HEK293 (cell line): ENCODE measurements at regions not wholly inside any gene's neighbourhood (a gene's known extent, or its start where the extent isn't known, plus 50 kb on each side); places are given as distances from the start of the nearest gene placed in this dataset.

ENCODE experiments used
- CTCF ChIA-PET: fragments of 350-600 bp; formaldehyde crosslinking; extraction: SDS; loops from one replicate; lab custom pipeline; 2021; ENCODE audit warnings: antibody characterized with exemption; lab: Yijun Ruan, JAX
- POLR2A ChIA-PET: fragments of 300-600 bp; formaldehyde crosslinking; extraction: SDS; loops from one replicate; lab custom pipeline; 2020; ENCODE audit warnings: antibody characterized with exemption, inconsistent platforms; lab: Yijun Ruan, JAX
- H3K27ac ChIP-seq: fragments of 200-500 bp; sonication (Bioruptor generic); 2 replicates; pipeline ENCODE4 v1.5.1; 2014; ENCODE audit warnings: low read depth, low read length, control low read depth, inconsistent platforms; ENCODE audit errors: extremely low read depth
- H3K36me3 ChIP-seq, 2 experiments: fragments of 200-500 bp in 1 of 2; sonication (Bioruptor generic) in 1 of 2; 1 replicate in 1 of 2; 2 replicates in 1 of 2; pipeline ENCODE4 v1.5.1; 2014 to 2017; ENCODE audit warnings: inconsistent platforms in 2 of 2, low read length in 2 of 2; ENCODE audit not compliant: control insufficient read depth in 2 of 2, insufficient read depth in 1 of 2
- H3K4me1 ChIP-seq: fragments of 200-500 bp; sonication (Bioruptor generic); 2 replicates; pipeline ENCODE4 v1.5.1; 2014; ENCODE audit warnings: mild to moderate bottlenecking, low read length, inconsistent platforms; ENCODE audit not compliant: control insufficient read depth, insufficient read depth
- H3K4me3 ChIP-seq: 2 replicates; pipeline ENCODE4 v1.5.1; 2011; ENCODE audit warnings: low read depth, mild to moderate bottlenecking, control low read depth, low read length, moderate library complexity
- H3K9me3 ChIP-seq: fragments of 200-500 bp; sonication (Bioruptor generic); 2 replicates; pipeline ENCODE4 v1.5.1; 2014; ENCODE audit warnings: low read depth, low read length, inconsistent platforms; ENCODE audit not compliant: control insufficient read depth, insufficient read depth
- BCL11B ChIP-seq: fragments of 450-650 bp; formaldehyde crosslinking; IDR thresholded peaks from 2 replicates; pipeline ENCODE4 v1.5.1; 2016; ENCODE audit warnings: low read depth, missing biosample characterization, missing genetic modification characterization
- HOXD13 ChIP-seq: sonication (generic); formaldehyde crosslinking; IDR thresholded peaks from 2 replicates; pipeline ENCODE4 v1.8.0; 2022; ENCODE audit warnings: missing genetic modification reagents, borderline replicate concordance
- KLF8 ChIP-seq: fragments of 450-650 bp; formaldehyde crosslinking; IDR thresholded peaks from 2 replicates; pipeline ENCODE4 v1.5.1; 2016; ENCODE audit warnings: missing biosample characterization, missing genetic modification characterization
- KLF9 ChIP-seq: fragments of 450-650 bp; formaldehyde crosslinking; IDR thresholded peaks from 2 replicates; pipeline ENCODE4 v1.5.1; 2016; ENCODE audit warnings: missing biosample characterization, missing genetic modification characterization, low read depth
- MYNN ChIP-seq: fragments of 450-650 bp; formaldehyde crosslinking; IDR thresholded peaks from 2 replicates; pipeline ENCODE4 v1.5.1; 2016; ENCODE audit warnings: missing biosample characterization, missing genetic modification characterization, borderline replicate concordance
- ZBTB1 ChIP-seq: fragments of 450-650 bp; formaldehyde crosslinking; IDR thresholded peaks from 2 replicates; pipeline ENCODE4 v1.5.1; 2016; ENCODE audit warnings: missing biosample characterization, missing genetic modification characterization
- ZNF214 ChIP-seq: fragments of 450-650 bp; formaldehyde crosslinking; IDR thresholded peaks from 2 replicates; pipeline ENCODE4 v1.5.1; 2017; ENCODE audit warnings: missing biosample characterization, mild to moderate bottlenecking, missing genetic modification characterization, borderline replicate concordance
- ZNF248 ChIP-seq: fragments of 450-650 bp; formaldehyde crosslinking; IDR thresholded peaks from 2 replicates; pipeline ENCODE4 v1.5.1; 2017; ENCODE audit warnings: missing biosample characterization, missing genetic modification characterization
- ZNF274 ChIP-seq, 2 experiments: fragments of 200-500 bp in 1 of 2; fragments of 450-650 bp in 1 of 2; sonication (Bioruptor generic) in 1 of 2; formaldehyde crosslinking in 1 of 2; IDR thresholded peaks; 2 replicates each; pipeline versions ENCODE4 v1.5.1 to v1.6.1; 2014 to 2016; ENCODE audit warnings: borderline replicate concordance in 1 of 2, inconsistent platforms in 1 of 2, low read length in 1 of 2, missing biosample characterization in 1 of 2, missing genetic modification characterization in 1 of 2
- ZNF324 ChIP-seq: fragments of 450-650 bp; formaldehyde crosslinking; IDR thresholded peaks from 2 replicates; pipeline ENCODE4 v1.5.1; 2016; ENCODE audit warnings: missing biosample characterization, missing genetic modification characterization
- ZNF426 ChIP-seq: fragments of 450-650 bp; formaldehyde crosslinking; IDR thresholded peaks from 2 replicates; pipeline ENCODE4 v1.5.1; 2017; ENCODE audit warnings: missing biosample characterization, missing genetic modification characterization, mild to moderate bottlenecking, inconsistent platforms, moderate library complexity
- ZNF530 ChIP-seq: fragments of 450-650 bp; formaldehyde crosslinking; IDR thresholded peaks from 2 replicates; pipeline ENCODE4 v1.5.1; 2016; ENCODE audit warnings: low read depth, missing biosample characterization, missing genetic modification characterization
- ZNF677 ChIP-seq: fragments of 450-650 bp; IDR thresholded peaks from 2 replicates; pipeline ENCODE4 v1.5.0; 2018; ENCODE audit warnings: missing biosample characterization, mild to moderate bottlenecking, missing genetic modification characterization, moderate library complexity
- ZSCAN23 ChIP-seq: fragments of 450-650 bp; formaldehyde crosslinking; IDR thresholded peaks from 2 replicates; pipeline ENCODE4 v1.5.1; 2016; ENCODE audit warnings: missing biosample characterization, missing genetic modification characterization
- TF ChIP-seq, protein P1 (sequence below): fragments of 450-650 bp; formaldehyde crosslinking; IDR thresholded peaks from 2 replicates; pipeline ENCODE4 v1.5.1; 2016; ENCODE audit warnings: missing biosample characterization, missing genetic modification characterization, borderline replicate concordance
- TF ChIP-seq, protein P2 (sequence below): fragments of 450-650 bp; formaldehyde crosslinking; IDR thresholded peaks from 2 replicates; pipeline ENCODE4 v1.5.1; 2016; ENCODE audit warnings: missing biosample characterization, missing genetic modification characterization
- TF ChIP-seq, protein P3 (sequence below): fragments of 450-650 bp; formaldehyde crosslinking; IDR thresholded peaks from 2 replicates; pipeline ENCODE4 v1.5.1; 2016; ENCODE audit warnings: missing biosample characterization, missing genetic modification characterization, borderline replicate concordance
- TF ChIP-seq, protein P4 (sequence below): sonication (generic); formaldehyde crosslinking; IDR thresholded peaks from 2 replicates; pipeline ENCODE4 v1.8.1; 2022; ENCODE audit warnings: mild to moderate bottlenecking, moderate library complexity, missing genetic modification reagents

DNA sequence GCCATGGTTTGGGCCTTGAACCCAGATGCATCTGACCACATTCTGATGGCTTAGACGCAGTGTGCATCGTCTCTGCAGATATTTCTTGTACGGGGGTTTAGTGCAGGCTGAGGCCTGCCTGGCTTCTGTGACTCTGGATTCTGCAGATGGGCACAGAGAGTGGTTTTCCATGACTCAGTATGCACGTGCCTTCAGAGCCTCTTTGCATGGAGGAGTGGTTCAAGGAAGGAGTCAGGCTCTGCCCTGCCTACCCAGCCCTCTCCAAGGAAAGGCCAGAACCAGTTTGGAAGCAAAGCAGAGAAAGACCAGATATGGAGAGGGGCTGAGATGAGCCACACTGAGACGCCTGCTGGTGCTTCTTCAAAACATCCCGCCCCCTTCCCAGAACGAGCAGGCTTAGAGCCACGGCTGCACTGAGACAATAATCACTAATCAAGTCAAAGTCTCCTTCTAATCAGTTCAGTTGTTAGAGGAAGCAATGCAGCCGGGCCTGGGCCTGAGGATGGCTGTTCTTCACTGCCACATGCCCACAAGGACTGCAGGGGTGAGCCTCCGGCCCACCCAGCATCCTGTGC, 308.9 kb downstream of the NXPE2 start:
- Histone ChIP-seq H3K36me3 (no peaks in the 10 kb centered on the region), H3K27ac (no peak overlapping the region), H3K4me1 (no peaks in the 10 kb centered on the region), H3K9me3 (no peaks in the 10 kb centered on the region), H3K4me3 (no peak overlapping the region)
- TF ChIP-seq ZNF530 (tag by site-specific recombination) (no peak), ZNF426 (tag by site-specific recombination) (no peak), ZNF214 (tag by site-specific recombination) (no peak), MYNN (tag by site-specific recombination) (no peak), HOXD13 (CRISPR knock-in tag) (no peak), ZNF248 (tag by site-specific recombination) (no peak), ZNF324 (tag by site-specific recombination) (no peak), ZBTB1 (tag by site-specific recombination) (no peak), ZNF274 (IDR thresholded peaks at IDR 0.05; ENCODE audit: low read length) (no peak), ZNF274 (tag by site-specific recombination; IDR thresholded peaks at IDR 0.05; ENCODE audit: borderline replicate concordance) (no peak), KLF9 (no peak)
- TF ChIP-seq, protein P1, sequence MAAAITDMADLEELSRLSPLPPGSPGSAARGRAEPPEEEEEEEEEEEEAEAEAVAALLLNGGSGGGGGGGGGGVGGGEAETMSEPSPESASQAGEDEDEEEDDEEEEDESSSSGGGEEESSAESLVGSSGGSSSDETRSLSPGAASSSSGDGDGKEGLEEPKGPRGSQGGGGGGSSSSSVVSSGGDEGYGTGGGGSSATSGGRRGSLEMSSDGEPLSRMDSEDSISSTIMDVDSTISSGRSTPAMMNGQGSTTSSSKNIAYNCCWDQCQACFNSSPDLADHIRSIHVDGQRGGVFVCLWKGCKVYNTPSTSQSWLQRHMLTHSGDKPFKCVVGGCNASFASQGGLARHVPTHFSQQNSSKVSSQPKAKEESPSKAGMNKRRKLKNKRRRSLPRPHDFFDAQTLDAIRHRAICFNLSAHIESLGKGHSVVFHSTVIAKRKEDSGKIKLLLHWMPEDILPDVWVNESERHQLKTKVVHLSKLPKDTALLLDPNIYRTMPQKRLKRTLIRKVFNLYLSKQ (tag by site-specific recombination) = no peak
- TF ChIP-seq, protein P2, sequence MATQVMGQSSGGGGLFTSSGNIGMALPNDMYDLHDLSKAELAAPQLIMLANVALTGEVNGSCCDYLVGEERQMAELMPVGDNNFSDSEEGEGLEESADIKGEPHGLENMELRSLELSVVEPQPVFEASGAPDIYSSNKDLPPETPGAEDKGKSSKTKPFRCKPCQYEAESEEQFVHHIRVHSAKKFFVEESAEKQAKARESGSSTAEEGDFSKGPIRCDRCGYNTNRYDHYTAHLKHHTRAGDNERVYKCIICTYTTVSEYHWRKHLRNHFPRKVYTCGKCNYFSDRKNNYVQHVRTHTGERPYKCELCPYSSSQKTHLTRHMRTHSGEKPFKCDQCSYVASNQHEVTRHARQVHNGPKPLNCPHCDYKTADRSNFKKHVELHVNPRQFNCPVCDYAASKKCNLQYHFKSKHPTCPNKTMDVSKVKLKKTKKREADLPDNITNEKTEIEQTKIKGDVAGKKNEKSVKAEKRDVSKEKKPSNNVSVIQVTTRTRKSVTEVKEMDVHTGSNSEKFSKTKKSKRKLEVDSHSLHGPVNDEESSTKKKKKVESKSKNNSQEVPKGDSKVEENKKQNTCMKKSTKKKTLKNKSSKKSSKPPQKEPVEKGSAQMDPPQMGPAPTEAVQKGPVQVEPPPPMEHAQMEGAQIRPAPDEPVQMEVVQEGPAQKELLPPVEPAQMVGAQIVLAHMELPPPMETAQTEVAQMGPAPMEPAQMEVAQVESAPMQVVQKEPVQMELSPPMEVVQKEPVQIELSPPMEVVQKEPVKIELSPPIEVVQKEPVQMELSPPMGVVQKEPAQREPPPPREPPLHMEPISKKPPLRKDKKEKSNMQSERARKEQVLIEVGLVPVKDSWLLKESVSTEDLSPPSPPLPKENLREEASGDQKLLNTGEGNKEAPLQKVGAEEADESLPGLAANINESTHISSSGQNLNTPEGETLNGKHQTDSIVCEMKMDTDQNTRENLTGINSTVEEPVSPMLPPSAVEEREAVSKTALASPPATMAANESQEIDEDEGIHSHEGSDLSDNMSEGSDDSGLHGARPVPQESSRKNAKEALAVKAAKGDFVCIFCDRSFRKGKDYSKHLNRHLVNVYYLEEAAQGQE (tag by site-specific recombination) = no peak
- TF ChIP-seq, protein P3, sequence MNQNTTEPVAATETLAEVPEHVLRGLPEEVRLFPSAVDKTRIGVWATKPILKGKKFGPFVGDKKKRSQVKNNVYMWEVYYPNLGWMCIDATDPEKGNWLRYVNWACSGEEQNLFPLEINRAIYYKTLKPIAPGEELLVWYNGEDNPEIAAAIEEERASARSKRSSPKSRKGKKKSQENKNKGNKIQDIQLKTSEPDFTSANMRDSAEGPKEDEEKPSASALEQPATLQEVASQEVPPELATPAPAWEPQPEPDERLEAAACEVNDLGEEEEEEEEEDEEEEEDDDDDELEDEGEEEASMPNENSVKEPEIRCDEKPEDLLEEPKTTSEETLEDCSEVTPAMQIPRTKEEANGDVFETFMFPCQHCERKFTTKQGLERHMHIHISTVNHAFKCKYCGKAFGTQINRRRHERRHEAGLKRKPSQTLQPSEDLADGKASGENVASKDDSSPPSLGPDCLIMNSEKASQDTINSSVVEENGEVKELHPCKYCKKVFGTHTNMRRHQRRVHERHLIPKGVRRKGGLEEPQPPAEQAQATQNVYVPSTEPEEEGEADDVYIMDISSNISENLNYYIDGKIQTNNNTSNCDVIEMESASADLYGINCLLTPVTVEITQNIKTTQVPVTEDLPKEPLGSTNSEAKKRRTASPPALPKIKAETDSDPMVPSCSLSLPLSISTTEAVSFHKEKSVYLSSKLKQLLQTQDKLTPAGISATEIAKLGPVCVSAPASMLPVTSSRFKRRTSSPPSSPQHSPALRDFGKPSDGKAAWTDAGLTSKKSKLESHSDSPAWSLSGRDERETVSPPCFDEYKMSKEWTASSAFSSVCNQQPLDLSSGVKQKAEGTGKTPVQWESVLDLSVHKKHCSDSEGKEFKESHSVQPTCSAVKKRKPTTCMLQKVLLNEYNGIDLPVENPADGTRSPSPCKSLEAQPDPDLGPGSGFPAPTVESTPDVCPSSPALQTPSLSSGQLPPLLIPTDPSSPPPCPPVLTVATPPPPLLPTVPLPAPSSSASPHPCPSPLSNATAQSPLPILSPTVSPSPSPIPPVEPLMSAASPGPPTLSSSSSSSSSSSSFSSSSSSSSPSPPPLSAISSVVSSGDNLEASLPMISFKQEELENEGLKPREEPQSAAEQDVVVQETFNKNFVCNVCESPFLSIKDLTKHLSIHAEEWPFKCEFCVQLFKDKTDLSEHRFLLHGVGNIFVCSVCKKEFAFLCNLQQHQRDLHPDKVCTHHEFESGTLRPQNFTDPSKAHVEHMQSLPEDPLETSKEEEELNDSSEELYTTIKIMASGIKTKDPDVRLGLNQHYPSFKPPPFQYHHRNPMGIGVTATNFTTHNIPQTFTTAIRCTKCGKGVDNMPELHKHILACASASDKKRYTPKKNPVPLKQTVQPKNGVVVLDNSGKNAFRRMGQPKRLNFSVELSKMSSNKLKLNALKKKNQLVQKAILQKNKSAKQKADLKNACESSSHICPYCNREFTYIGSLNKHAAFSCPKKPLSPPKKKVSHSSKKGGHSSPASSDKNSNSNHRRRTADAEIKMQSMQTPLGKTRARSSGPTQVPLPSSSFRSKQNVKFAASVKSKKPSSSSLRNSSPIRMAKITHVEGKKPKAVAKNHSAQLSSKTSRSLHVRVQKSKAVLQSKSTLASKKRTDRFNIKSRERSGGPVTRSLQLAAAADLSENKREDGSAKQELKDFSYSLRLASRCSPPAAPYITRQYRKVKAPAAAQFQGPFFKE (tag by site-specific recombination) = no peak
- CTCF ChIA-PET = no interaction called here
- POLR2A ChIA-PET = no interaction called here

DNA sequence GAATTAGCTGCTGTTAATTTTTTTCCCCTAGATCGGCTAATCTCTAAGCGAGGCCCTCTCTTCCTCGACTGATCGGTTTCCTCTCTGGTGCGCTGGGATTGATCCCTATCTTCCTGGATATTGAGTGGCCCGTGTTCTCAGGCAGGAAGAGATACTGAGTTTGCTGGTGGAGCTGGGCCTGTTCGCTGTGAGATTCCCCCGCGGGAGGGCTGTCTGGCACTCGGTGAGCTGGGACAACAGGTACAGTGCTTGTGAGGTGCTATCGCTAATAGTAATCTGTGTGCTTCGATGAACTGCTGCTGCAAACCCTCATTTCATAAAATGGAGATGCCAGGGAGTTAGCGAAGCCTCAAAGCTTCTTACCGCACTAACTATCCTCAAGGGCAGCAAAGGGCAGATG, 310.3 kb downstream of the NXPE2 start:
- no peak overlapping the region for H3K27ac ChIP-seq
- no peaks in the 10 kb centered on the region for H3K4me1 ChIP-seq
- no peaks in the 10 kb centered on the region for H3K9me3 ChIP-seq
- ChIA-PET CTCF (no interaction called here), POLR2A (no interaction called here)
- H3K4me3 ChIP-seq = no peak overlapping the region
- TF ChIP-seq KLF8 (tag by site-specific recombination) (no peak), ZNF677 (tag by site-specific recombination) (no peak), ZSCAN23 (no peak), BCL11B (tag by site-specific recombination) (no peak), MYNN (tag by site-specific recombination) (no peak)
- TF ChIP-seq, protein P4, sequence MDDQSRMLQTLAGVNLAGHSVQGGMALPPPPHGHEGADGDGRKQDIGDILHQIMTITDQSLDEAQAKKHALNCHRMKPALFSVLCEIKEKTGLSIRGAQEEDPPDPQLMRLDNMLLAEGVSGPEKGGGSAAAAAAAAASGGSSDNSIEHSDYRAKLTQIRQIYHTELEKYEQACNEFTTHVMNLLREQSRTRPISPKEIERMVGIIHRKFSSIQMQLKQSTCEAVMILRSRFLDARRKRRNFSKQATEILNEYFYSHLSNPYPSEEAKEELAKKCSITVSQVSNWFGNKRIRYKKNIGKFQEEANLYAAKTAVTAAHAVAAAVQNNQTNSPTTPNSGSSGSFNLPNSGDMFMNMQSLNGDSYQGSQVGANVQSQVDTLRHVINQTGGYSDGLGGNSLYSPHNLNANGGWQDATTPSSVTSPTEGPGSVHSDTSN (CRISPR knock-in tag) = no peak
- TF ChIP-seq, all 188 proteins: peak for 0
- H3K36me3 ChIP-seq = no peaks in the 10 kb centered on the region
